Prostate gland (tissue), 2 donors: ENCODE measurements at regions not wholly inside any gene's neighbourhood (a gene's known extent, or its start where the extent isn't known, plus 50 kb on each side); places are given as distances from the start of the nearest gene placed in this dataset.
"Not testable (repeated sequence)": the region's sequence is repeated elsewhere in the genome, so short reads cannot be mapped to it uniquely, and the experiment has no call there.

Experiments used
- DNase-seq: peaks from one replicate; pipeline ENCODE4 v3.0.0-alpha.2; 2019; ENCODE audit warnings: low spot score
- H3K27ac ChIP-seq, 2 donors: fragments of 200-600 bp; sonication (generic); 2 replicates each; pipeline ENCODE4 v1.5.1; 2017 to 2019
- H3K27me3 ChIP-seq: fragments of 200-600 bp; sonication (generic); replicated peaks from 2 replicates; pipeline ENCODE4 v1.5.1; 2019; ENCODE audit not compliant: insufficient read depth
- H3K36me3 ChIP-seq, 2 donors: fragments of 200-600 bp; sonication (generic); 1 replicate in 1 of 2; 2 replicates in 1 of 2; pipeline versions ENCODE4 v1.5.1 to v1.8.1; 2017 to 2019
- H3K4me1 ChIP-seq: fragments of 200-600 bp; sonication (generic); replicated peaks from 2 replicates; pipeline ENCODE4 v1.5.1; 2019
- H3K4me3 ChIP-seq, 2 donors: fragments of 200-600 bp; sonication (generic); 2 replicates each; pipeline ENCODE4 v1.5.1; 2017 to 2019
- H3K9me3 ChIP-seq: fragments of 200-600 bp; sonication (generic); 2 replicates; pipeline ENCODE4 v1.5.1; 2017
- POLR2A ChIP-seq: fragments of 450-650 bp; IDR thresholded peaks from one replicate; pipeline ENCODE4 v1.6.1; 2016; ENCODE audit warnings: antibody characterized with exemption, mild to moderate bottlenecking
- POLR2AphosphoS5 ChIP-seq: sonication (generic); formaldehyde crosslinking; IDR thresholded peaks from one replicate; pipeline ENCODE4 v1.6.1; 2017; ENCODE audit warnings: antibody characterized with exemption
- WGBS: methylation state at CpG from one replicate; pipeline ENCODE4 v1.1.5; 2018; 5-methylcytosine and 5-hydroxymethylcytosine counted together
- intact Hi-C: fragments of 100-400 bp; cut with DNase I; formaldehyde crosslinking; loops from one replicate; pipeline ENCODE4 v1.14.2; 2022
- TF ChIP-seq, protein P1 (sequence below), 4 experiments: fragments of 200-600 bp in 2 of 4; fragments of 450-650 bp in 2 of 4; sonication (generic) in 2 of 4; IDR thresholded peaks; 1 replicate in 3 of 4; 2 replicates in 1 of 4; pipeline ENCODE4 v1.5.1; 2016 to 2019; ENCODE audit warnings: antibody characterized with exemption in 4 of 4, mild to moderate bottlenecking in 2 of 4, moderate library complexity in 2 of 4

DNA sequence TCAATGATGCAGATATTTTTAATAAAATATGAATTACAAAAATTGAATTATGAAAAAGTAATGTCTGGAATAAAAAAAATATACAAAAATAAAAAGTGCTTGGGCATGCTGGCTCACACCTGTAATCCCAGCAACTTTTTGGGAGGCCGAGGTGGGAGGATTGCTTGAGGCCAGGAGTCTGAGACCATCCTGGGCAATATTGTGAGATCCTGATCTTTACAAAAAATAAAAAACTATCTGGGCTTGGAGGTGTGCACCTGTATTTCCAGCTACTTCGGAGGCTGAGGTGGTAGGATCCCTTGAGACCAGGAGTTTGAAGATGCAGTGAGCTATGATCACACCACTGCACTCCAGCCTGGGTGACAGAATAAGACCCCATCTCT is 141.8 kb downstream of the NPIPB5 start:
- H3K27me3 ChIP-seq: peaks cover 2% of the 10 kb centered on the region
- intact Hi-C loops: no loop called here
- TF ChIP-seq POLR2A (no peak), POLR2AphosphoS5 (no peak)
- TF ChIP-seq, protein P1, sequence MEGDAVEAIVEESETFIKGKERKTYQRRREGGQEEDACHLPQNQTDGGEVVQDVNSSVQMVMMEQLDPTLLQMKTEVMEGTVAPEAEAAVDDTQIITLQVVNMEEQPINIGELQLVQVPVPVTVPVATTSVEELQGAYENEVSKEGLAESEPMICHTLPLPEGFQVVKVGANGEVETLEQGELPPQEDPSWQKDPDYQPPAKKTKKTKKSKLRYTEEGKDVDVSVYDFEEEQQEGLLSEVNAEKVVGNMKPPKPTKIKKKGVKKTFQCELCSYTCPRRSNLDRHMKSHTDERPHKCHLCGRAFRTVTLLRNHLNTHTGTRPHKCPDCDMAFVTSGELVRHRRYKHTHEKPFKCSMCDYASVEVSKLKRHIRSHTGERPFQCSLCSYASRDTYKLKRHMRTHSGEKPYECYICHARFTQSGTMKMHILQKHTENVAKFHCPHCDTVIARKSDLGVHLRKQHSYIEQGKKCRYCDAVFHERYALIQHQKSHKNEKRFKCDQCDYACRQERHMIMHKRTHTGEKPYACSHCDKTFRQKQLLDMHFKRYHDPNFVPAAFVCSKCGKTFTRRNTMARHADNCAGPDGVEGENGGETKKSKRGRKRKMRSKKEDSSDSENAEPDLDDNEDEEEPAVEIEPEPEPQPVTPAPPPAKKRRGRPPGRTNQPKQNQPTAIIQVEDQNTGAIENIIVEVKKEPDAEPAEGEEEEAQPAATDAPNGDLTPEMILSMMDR (IDR thresholded peaks at IDR 0.05): no peak
- no peak overlapping the region for H3K27ac ChIP-seq
- no peak for DNase-seq
- H3K9me3 ChIP-seq: no peaks in the 10 kb centered on the region
- H3K4me3 ChIP-seq: no peak overlapping the region
- H3K4me1 ChIP-seq: no peaks in the 10 kb centered on the region
- 90% methylated on average over 2 of the region's 2 CpGs for WGBS
- H3K36me3 ChIP-seq: no peaks in the 10 kb centered on the region

DNA sequence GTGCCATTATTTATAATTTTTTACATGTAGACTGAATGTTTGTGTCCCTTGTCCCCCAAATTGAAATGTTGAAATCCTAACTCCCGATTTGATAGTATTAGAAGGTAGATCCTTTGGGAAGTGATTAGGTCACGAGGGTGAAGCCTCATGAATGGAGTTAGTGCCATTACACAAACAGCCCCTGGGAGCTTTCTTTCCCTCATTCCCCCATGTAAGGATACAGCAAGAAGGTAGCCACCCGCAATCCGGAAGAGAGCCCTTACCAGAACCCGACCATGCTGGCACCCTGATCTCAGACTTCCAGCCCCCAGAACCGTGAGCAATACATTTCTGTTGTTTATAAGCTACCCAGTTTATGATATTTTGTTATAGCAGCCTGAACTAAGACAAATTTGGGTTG is 143.2 kb downstream of the NPIPB5 start:
- no peak overlapping the region for H3K27ac ChIP-seq
- TF ChIP-seq, protein P1 (IDR thresholded peaks at IDR 0.05): no peak
- TF ChIP-seq POLR2AphosphoS5 (no peak), POLR2A (no peak)
- intact Hi-C loops: no loop called here
- no peak for DNase-seq
- 87% methylated on average over 6 of the region's 6 CpGs for WGBS
- H3K9me3 ChIP-seq: no peaks in the 10 kb centered on the region
- H3K4me3 ChIP-seq: no peak overlapping the region
- no peaks in the 10 kb centered on the region for H3K36me3 ChIP-seq
- peaks cover 2% of the 10 kb centered on the region for H3K27me3 ChIP-seq
- H3K4me1 ChIP-seq: no peaks in the 10 kb centered on the region

DNA sequence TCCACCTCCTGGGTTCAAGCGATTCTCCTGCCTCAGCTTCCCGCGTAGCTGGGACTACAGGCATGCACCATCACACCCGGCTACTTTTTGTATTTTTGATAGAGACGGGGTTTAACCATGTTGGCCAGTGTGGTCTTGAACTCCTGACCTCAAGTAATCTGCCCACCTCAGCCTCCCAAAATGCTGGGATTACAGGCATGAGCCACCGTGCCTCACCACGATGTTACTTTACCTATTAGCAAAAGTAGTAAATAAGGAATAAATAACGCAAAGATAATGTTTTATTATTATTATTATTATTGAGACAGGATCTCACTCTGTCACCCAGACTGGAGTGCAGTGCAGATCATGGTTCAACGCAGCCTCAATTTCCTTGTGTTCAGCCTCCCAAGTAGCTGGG is 145.9 kb downstream of the NPIPB5 start:
- DNase-seq: not testable (repeated sequence)

DNA sequence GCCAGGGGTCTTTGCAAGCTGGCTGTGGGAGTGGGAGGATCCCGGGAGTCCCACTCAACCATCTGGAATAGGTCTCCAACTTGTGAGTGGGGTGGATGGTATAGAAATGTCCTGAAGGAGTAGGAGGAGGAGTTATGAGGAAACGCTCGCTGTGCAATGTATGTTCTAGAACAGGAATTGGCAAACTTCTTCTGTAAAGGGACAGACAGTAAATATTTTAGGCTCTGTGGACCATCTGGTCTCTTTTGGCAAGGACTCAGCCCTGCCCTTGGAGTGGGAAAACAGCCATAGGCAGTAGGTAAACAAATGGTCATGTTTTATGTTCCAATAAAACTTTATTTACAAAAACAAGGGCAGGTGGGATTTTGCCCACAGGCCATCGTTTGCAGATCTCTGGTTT is 149.2 kb downstream of the NPIPB5 start:
- Histone ChIP-seq H3K4me1 (no peaks in the 10 kb centered on the region), H3K4me3 (no peak overlapping the region), H3K36me3 (no peaks in the 10 kb centered on the region), H3K27ac (no peak overlapping the region), H3K9me3 (no peaks in the 10 kb centered on the region), H3K27me3 (no peaks in the 10 kb centered on the region)
- TF ChIP-seq, protein P1 (IDR thresholded peaks at IDR 0.05): no peak
- TF ChIP-seq POLR2A (no peak), POLR2AphosphoS5 (peak; percentile 28)
- intact Hi-C loops: no loop called here
- DNase-seq: peak; percentile 17
- 41% methylated on average over 4 of the region's 4 CpGs for WGBS

More for the DNA sequence above, 145.9 kb downstream of the NPIPB5 start:
- H3K4me3 ChIP-seq, H3K4me1 ChIP-seq, H3K27ac ChIP-seq, H3K9me3 ChIP-seq, H3K27me3 ChIP-seq, intact Hi-C loops, H3K36me3 ChIP-seq: not testable (repeated sequence)
- 92% methylated on average over 9 of the region's 9 CpGs for WGBS

DNA sequence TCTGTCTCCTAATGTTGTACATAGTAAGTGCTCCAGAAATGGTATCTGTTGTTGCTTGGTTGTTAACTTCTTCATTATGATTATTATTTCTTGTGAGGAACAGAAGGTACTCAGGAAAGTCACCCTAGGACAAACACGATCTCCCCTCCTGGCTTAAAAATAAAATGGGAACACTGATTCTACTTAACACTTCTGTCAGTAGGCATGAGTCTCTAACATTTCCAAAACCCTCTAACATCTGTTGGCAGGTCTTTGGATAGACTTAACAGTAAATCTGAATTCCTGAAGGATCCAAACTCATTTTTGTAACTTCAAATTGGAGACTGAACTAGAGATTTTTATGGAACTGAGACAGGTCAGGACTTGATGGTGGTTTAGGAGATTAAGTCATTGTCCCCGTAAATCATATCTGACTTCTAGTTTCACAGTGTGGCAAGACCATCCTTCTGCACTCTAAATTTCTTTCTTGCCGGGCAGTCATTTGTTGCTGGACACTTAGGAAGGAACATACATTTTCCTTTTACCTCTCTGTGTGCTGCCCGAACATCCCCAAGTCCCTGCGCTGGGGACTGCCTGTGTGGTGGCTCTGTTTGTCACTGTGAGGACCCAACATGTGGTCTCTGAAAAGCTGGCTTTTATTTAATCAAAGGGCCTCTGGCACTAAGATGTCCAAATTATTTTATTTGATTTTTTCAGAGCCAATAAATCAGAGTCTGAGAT is 149.9 kb downstream of the NPIPB5 start:
- Histone ChIP-seq H3K9me3 (no peaks in the 10 kb centered on the region), H3K4me3 (no peak overlapping the region), H3K4me1 (no peaks in the 10 kb centered on the region), H3K27ac (no peak overlapping the region), H3K36me3 (no peaks in the 10 kb centered on the region), H3K27me3 (no peaks in the 10 kb centered on the region)
- 44% methylated on average over 5 of the region's 5 CpGs for WGBS
- intact Hi-C loops: no loop called here
- TF ChIP-seq, protein P1 (IDR thresholded peaks at IDR 0.05): no peak
- no peak for TF ChIP-seq POLR2A
- no peak for TF ChIP-seq POLR2AphosphoS5
- DNase-seq: no peak
